K562 (cell line): ENCODE measurements at regions not wholly inside any gene's neighbourhood (a gene's known extent, or its start where the extent isn't known, plus 50 kb on each side); places are given as distances from the start of the nearest gene placed in this dataset.
A peak's percentile ranks its signal among the peaks of the same experiment; 100 is the strongest.

ENCODE experiments used
- ATAC-seq: fragments of 200-7000 bp; cut with Tn5 transposase; 3 replicates; pipeline ENCODE4 v1.9.1; 2020; ENCODE audit warnings: moderate library complexity
- BruUV-seq: library from RNA; stranded (reverse); fragments of 400-500 nt; replicated peaks from 2 replicates; lab custom pipeline; 2021; lab: Mats Ljungman, UMichigan
- CTCF ChIA-PET: fragments of 300-600 bp; formaldehyde crosslinking; extraction: SDS; loops from one replicate; lab custom pipeline; 2021; ENCODE audit warnings: low intra/inter-chr PET ratio; lab: Yijun Ruan, JAX
- POLR2A ChIA-PET: fragments of 300-600, 350-650 bp; sonication (Branson Sonifier 250); formaldehyde crosslinking; extraction: SDS; loops from one replicate; lab custom pipeline; 2021; ENCODE audit warnings: antibody characterized with exemption, inconsistent platforms; lab: Yijun Ruan, JAX
- DNase-seq, 4 experiments: peaks; one replicate each; pipeline versions ENCODE4 v3.0.0 to v3.0.0-alpha.2; 2011 to 2018; ENCODE audit warnings: low spot score in 3 of 4, mixed read lengths in 3 of 4; ENCODE audit errors: extremely low read depth in 1 of 4
- FAIRE-seq: peaks from 2 replicates; lab custom pipeline; 2011; peaks lifted over from hg19 to GRCh38; lab: Jason Lieb, UNC
- H2AFZ ChIP-seq: 2 replicates; pipeline ENCODE4 v1.6.0; 2011; ENCODE audit warnings: low read depth, low read length, control low read depth, inconsistent platforms
- H3K27ac ChIP-seq: fragments of 200-600 bp; 3 replicates; pipeline ENCODE4 v1.8.0; 2011; ENCODE audit warnings: low read depth, mild to moderate bottlenecking, control low read depth, inconsistent platforms, low read length, moderate library complexity, mixed read lengths; ENCODE audit errors: extremely low read depth
- H3K27me3 ChIP-seq, 2 experiments: fragments of 300-600 bp in 1 of 2; 2 replicates in 1 of 2; 3 replicates in 1 of 2; pipeline versions ENCODE4 v1.6.0 to v1.8.0; 2011; ENCODE audit warnings: inconsistent platforms in 2 of 2, low read length in 2 of 2, mild to moderate bottlenecking in 1 of 2, mixed read lengths in 1 of 2, moderate library complexity in 1 of 2; ENCODE audit not compliant: control insufficient read depth in 2 of 2, insufficient read depth in 2 of 2
- H3K36me3 ChIP-seq: fragments of 300-600 bp; 3 replicates; pipeline ENCODE4 v1.8.0; 2011; ENCODE audit warnings: mild to moderate bottlenecking, low read length, inconsistent platforms; ENCODE audit not compliant: control insufficient read depth, insufficient read depth
- H3K4me1 ChIP-seq, 2 experiments: fragments of 200-600 bp in 1 of 2; replicated peaks in 1 of 2; 2 replicates in 1 of 2; 3 replicates in 1 of 2; pipeline versions ENCODE4 v1.5.1 to v1.8.0; 2011; ENCODE audit warnings: inconsistent platforms in 2 of 2, low read length in 2 of 2, mild to moderate bottlenecking in 1 of 2, mixed read lengths in 1 of 2, moderate library complexity in 1 of 2; ENCODE audit not compliant: control insufficient read depth in 2 of 2, insufficient read depth in 2 of 2
- H3K4me2 ChIP-seq: 2 replicates; pipeline ENCODE4 v1.6.1; 2011; ENCODE audit warnings: low read length, control low read depth, inconsistent platforms, mixed read lengths; ENCODE audit not compliant: insufficient read depth
- H3K4me3 ChIP-seq: fragments of 200-600 bp; sonication (generic), shearing (Covaris generic); 2 replicates; pipeline ENCODE4 v1.5.1; 2016; ENCODE audit warnings: control low read depth, inconsistent platforms
- H3K79me2 ChIP-seq: fragments of 200-600 bp; 3 replicates; pipeline ENCODE4 v1.8.0; 2011; ENCODE audit warnings: low read length, inconsistent platforms; ENCODE audit not compliant: control insufficient read depth, insufficient read depth
- H3K9ac ChIP-seq, 2 experiments: 2 replicates each; pipeline versions ENCODE4 v1.6.0 to v1.6.1; 2011; ENCODE audit warnings: low read depth in 2 of 2, low read length in 2 of 2, control low read depth in 1 of 2, inconsistent platforms in 1 of 2, mild to moderate bottlenecking in 1 of 2, mixed read lengths in 1 of 2; ENCODE audit not compliant: insufficient read depth in 1 of 2
- H3K9me1 ChIP-seq: one replicate; pipeline ENCODE4 v1.6.0; 2011; ENCODE audit warnings: inconsistent platforms, mild to moderate bottlenecking, low read length, moderate library complexity; ENCODE audit not compliant: control insufficient read depth, insufficient read depth
- H3K9me3 ChIP-seq: replicated peaks from 2 replicates; pipeline ENCODE4 v1.5.1; 2011; ENCODE audit warnings: low read depth, low read length, inconsistent platforms; ENCODE audit not compliant: control insufficient read depth, insufficient read depth
- H4K20me1 ChIP-seq: replicated peaks from 2 replicates; pipeline ENCODE4 v1.6.1; 2011; ENCODE audit warnings: low read length, inconsistent platforms, mixed read lengths; ENCODE audit not compliant: control insufficient read depth, insufficient read depth
- CBFA2T2 ChIP-seq: fragments of 450-650 bp; conservative IDR thresholded peaks from 2 replicates; pipeline ENCODE4 v1.6.1; 2017; ENCODE audit warnings: mild to moderate bottlenecking
- CREBBP ChIP-seq: IDR thresholded peaks from one replicate; pipeline ENCODE4 v1.6.1; 2012; ENCODE audit warnings: low read depth, mild to moderate bottlenecking, control low read depth, inconsistent platforms, low read length
- HLTF ChIP-seq: fragments of 450-650 bp; IDR thresholded peaks from 2 replicates; pipeline ENCODE4 v1.6.1; 2016
- KAT7 ChIP-seq: sonication (generic); formaldehyde crosslinking; IDR thresholded peaks from 2 replicates; pipeline ENCODE4 v1.8.0; 2022; ENCODE audit warnings: missing genetic modification reagents, mild to moderate bottlenecking, borderline replicate concordance
- NFE2L1 ChIP-seq: fragments of 450-650 bp; IDR thresholded peaks from 2 replicates; pipeline ENCODE4 v1.6.1; 2016; ENCODE audit warnings: missing genetic modification characterization, low read depth, mild to moderate bottlenecking, missing compliant biosample characterization, moderate library complexity, borderline replicate concordance
- TAF15 ChIP-seq: fragments of 200-400 bp; formaldehyde crosslinking; IDR thresholded peaks from 2 replicates; pipeline ENCODE4 v1.6.1; 2017; ENCODE audit warnings: mild to moderate bottlenecking, low read depth, low read length, moderate library complexity
- ZC3H4 ChIP-seq: sonication (generic); formaldehyde crosslinking; IDR thresholded peaks from 2 replicates; pipeline ENCODE4 v1.9.0; 2021; ENCODE audit warnings: missing genetic modification reagents, borderline replicate concordance
- ZNF696 ChIP-seq: fragments of 250-450 bp; sonication (Bioruptor Pico); conservative IDR thresholded peaks from 2 replicates; pipeline ENCODE4 v1.4.0; 2020; ENCODE audit warnings: mild to moderate bottlenecking, moderate library complexity
- WGBS: fragments of 100-300 bp; shearing (Covaris generic); methylation state at CpG from one replicate; pipeline ENCODE4 v1.1.6; 2016; ENCODE audit warnings: low coverage, mixed read lengths; ENCODE audit not compliant: insufficient coverage; ENCODE audit errors: missing lambda C conversion rate; 5-methylcytosine and 5-hydroxymethylcytosine counted together
- in situ Hi-C: fragments of 300-500 bp; cut with MboI; formaldehyde crosslinking; loops from 4 replicates; pipeline ENCODE4 v1.15.0; 2018; ENCODE audit warnings: inconsistent platforms, mixed read lengths
- intact Hi-C: fragments of 100-400 bp; cut with micrococcal nuclease; formaldehyde crosslinking; loops from 2 replicates; pipeline ENCODE4 v1.14.2; 2022
- TF ChIP-seq, protein P1 (sequence below): fragments of 450-650 bp; IDR thresholded peaks from 2 replicates; pipeline ENCODE4 v1.6.1; 2014; ENCODE audit warnings: low read depth, mild to moderate bottlenecking, moderate library complexity, borderline replicate concordance
- TF ChIP-seq, protein P2 (sequence below): sonication (generic); formaldehyde crosslinking; IDR thresholded peaks from 2 replicates; pipeline ENCODE4 v1.8.1; 2023; ENCODE audit warnings: mild to moderate bottlenecking, missing genetic modification reagents

DNA sequence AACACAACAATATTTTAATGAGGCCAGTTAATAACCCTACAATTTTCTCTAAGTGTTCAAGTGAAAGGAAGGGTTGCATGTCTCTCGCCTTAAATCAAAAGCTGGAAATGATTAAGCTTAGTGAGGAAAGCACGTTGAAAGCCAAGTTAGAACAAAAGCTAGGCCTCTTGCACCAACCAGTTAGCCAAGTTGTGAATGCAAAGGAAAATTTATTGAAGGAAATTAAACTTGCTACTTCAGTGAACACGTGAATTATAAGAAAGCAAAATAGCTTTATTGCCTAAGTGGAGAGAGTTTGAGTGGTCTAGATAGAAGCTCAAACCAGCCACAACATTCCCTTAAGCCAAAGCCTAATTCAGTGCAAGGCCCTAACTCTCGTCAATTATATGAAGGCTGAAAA is 135.6 kb downstream of the DUSP10 start:
- Histone ChIP-seq H3K9me3 (no peaks in the 10 kb centered on the region), H3K4me2 (no peak overlapping the region), H3K4me3 (no peak overlapping the region), H3K27me3 (no peaks in the 10 kb centered on the region), H2AFZ (peak overlapping the region; percentile 16; the same call in 1 of the 2 replicates)
- CTCF ChIA-PET, result no interaction called here
- no peak for DNase-seq
- ATAC-seq, result no peak
- TF ChIP-seq CREBBP, result no peak
- TF ChIP-seq ZNF696 (CRISPR knock-in tag), result no peak
- no peak for TF ChIP-seq HLTF
- no peak for TF ChIP-seq CBFA2T2
- TF ChIP-seq TAF15, result no peak
- TF ChIP-seq ZC3H4 (CRISPR knock-in tag), result no peak
- TF ChIP-seq, protein P1, sequence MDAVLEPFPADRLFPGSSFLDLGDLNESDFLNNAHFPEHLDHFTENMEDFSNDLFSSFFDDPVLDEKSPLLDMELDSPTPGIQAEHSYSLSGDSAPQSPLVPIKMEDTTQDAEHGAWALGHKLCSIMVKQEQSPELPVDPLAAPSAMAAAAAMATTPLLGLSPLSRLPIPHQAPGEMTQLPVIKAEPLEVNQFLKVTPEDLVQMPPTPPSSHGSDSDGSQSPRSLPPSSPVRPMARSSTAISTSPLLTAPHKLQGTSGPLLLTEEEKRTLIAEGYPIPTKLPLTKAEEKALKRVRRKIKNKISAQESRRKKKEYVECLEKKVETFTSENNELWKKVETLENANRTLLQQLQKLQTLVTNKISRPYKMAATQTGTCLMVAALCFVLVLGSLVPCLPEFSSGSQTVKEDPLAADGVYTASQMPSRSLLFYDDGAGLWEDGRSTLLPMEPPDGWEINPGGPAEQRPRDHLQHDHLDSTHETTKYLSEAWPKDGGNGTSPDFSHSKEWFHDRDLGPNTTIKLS, result no peak
- no peak for TF ChIP-seq KAT7 (CRISPR knock-in tag)
- TF ChIP-seq, protein P2, sequence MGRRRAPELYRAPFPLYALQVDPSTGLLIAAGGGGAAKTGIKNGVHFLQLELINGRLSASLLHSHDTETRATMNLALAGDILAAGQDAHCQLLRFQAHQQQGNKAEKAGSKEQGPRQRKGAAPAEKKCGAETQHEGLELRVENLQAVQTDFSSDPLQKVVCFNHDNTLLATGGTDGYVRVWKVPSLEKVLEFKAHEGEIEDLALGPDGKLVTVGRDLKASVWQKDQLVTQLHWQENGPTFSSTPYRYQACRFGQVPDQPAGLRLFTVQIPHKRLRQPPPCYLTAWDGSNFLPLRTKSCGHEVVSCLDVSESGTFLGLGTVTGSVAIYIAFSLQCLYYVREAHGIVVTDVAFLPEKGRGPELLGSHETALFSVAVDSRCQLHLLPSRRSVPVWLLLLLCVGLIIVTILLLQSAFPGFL (CRISPR knock-in tag), result no peak
- no peak for TF ChIP-seq NFE2L1 (tag)
- TF ChIP-seq, all 486 proteins: peak for 0
- Histone ChIP-seq H4K20me1 (no peaks in the 10 kb centered on the region), H3K4me1 (peaks cover 0 to under 1% of the 10 kb centered on the region in 2 experiments; a peak in 1 of 5 replicates), H3K9ac (no peak overlapping the region), H3K79me2 (no peaks in the 10 kb centered on the region), H3K9me1 (no peaks in the 10 kb centered on the region), H3K36me3 (no peaks in the 10 kb centered on the region), H3K27ac (no peak overlapping the region)
- no TSS peak for BruUV-seq
- in situ Hi-C loops (no loop called here), intact Hi-C loops (no loop called here)
- FAIRE-seq, result no peak
- WGBS, result 13% methylated on average over 4 of the region's 4 CpGs
- POLR2A ChIA-PET, result interaction anchor here (0.7 to 1.4 kb wide), 3 partner anchors 8 to 135 kb away, joined by 3 to 4 read pairs (median 3); partner anchors contain the start of gene DUSP10
